ENCODE measurements at regions not wholly inside any gene's neighbourhood (a gene's known extent, or its start where the extent isn't known, plus 50 kb on each side); places are given as distances from the start of the nearest gene placed in this dataset.
"Not testable (repeated sequence)": the region's sequence is repeated elsewhere in the genome, so short reads cannot be mapped to it uniquely, and the experiment has no call there.

- no peak for ATAC-seq
- Histone ChIP-seq H3K36me3 (ENCODE audit: low read depth) (no peaks in the 10 kb centered on the region), H3K4me3 (no peak overlapping the region), H3K9me3 (no peaks in the 10 kb centered on the region), H3K4me1 (ENCODE audit: low read depth) (no peaks in the 10 kb centered on the region)
- intact Hi-C loops (cut with DNase I, micrococcal nuclease) = no loop called here
- TF ChIP-seq, protein P1, sequence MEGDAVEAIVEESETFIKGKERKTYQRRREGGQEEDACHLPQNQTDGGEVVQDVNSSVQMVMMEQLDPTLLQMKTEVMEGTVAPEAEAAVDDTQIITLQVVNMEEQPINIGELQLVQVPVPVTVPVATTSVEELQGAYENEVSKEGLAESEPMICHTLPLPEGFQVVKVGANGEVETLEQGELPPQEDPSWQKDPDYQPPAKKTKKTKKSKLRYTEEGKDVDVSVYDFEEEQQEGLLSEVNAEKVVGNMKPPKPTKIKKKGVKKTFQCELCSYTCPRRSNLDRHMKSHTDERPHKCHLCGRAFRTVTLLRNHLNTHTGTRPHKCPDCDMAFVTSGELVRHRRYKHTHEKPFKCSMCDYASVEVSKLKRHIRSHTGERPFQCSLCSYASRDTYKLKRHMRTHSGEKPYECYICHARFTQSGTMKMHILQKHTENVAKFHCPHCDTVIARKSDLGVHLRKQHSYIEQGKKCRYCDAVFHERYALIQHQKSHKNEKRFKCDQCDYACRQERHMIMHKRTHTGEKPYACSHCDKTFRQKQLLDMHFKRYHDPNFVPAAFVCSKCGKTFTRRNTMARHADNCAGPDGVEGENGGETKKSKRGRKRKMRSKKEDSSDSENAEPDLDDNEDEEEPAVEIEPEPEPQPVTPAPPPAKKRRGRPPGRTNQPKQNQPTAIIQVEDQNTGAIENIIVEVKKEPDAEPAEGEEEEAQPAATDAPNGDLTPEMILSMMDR (IDR thresholded peaks at IDR 0.05) = no peak
- DNase-seq = peak in 1 of 3 donors; percentile 7
Measured at GRCh38 chr10:33772370-33773252, 438.1 kb upstream of the NRP1 start.

- intact Hi-C loops (cut with DNase I, micrococcal nuclease); H3K36me3 ChIP-seq (ENCODE audit: low read depth): not testable (repeated sequence)
Measured at GRCh38 chr10:33771856-33772255, 437.4 kb upstream of the NRP1 start.

GRCh38 chr10:33764694-33765185 lies 430.3 kb upstream of the NRP1 start:
- Histone ChIP-seq H3K4me3 (no peak overlapping the region), H3K4me1 (ENCODE audit: low read depth) (no peaks in the 10 kb centered on the region), H3K36me3 (ENCODE audit: low read depth) (no peaks in the 10 kb centered on the region), H3K9me3 (no peaks in the 10 kb centered on the region)
- intact Hi-C loops (cut with DNase I, micrococcal nuclease) = no loop called here
- ATAC-seq (no peak), DNase-seq (no peak)
- TF ChIP-seq, protein P1 (IDR thresholded peaks at IDR 0.05) = no peak

More at GRCh38 chr10:33771856-33772255, 437.4 kb upstream of the NRP1 start:
- not testable (repeated sequence) for H3K4me1 ChIP-seq (ENCODE audit: low read depth); ATAC-seq; DNase-seq; H3K4me3 ChIP-seq; H3K9me3 ChIP-seq

DNA sequence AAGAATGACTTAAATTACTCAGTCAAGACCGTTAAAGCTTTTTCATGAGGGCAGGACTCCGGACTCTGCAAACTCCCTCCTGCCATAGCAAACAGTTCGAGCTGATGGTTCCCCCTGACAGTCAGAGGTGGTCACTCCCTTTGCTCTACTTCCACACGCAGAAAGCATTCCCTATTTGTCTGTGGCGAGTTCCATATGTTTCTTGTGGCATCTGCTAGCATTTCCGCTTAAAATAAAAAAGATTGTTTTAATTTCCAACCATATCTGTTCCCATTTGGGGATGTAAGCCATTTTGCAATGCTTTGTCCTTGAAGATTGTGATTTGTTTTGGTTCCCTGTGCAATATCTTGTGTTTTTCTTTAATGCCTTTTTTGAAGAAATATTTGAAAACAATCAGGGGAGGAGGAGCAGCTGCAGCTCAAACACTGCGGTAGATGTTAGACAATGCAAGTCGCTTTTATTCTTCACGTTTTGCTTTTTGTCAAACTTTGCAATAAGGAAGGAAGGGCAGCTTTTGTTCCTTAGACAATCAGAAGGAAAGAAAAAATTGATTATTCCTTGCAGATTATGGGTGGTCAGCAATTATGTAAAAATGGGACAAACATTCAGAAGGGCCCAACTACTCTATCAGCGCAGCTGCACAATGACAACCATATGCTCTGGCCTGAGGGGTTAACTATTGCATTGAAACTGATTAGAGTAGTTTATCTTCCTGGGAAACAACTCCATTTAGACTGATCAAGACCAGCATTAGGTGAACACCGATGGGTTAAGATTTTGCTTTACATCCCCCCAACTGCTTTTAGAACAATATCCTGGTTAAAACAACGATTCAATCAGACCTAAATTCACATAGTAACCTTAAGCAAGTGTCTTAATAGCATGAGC lies 425.8 kb upstream of the NRP1 start:
- ATAC-seq (no peak), DNase-seq (no peak)

DNA sequence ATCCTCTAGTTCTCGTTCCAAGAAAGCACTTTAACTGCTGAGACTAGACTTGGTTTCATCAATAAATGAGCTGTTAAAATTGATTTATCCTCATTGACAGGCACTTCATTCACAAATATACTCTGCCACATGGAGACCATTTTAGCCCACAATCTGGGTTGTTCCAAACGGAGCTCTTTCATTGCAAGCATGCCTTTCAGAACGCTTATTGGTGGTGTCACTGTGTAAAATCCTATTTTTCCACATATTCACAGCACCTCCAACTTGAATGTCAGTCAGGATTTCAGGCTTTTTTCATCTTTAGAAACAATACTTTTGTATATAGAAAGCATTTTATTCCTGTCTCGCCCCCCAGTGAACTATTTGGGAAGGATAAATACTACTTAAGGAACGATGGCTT lies 424.7 kb upstream of the NRP1 start:
- Histone ChIP-seq H3K4me3 (no peak overlapping the region), H3K36me3 (ENCODE audit: low read depth) (no peaks in the 10 kb centered on the region), H3K4me1 (ENCODE audit: low read depth) (no peaks in the 10 kb centered on the region), H3K9me3 (no peaks in the 10 kb centered on the region)
- TF ChIP-seq, protein P1 (IDR thresholded peaks at IDR 0.05) = no peak
- ATAC-seq = no peak
- no peak for DNase-seq
- intact Hi-C loops (cut with DNase I, micrococcal nuclease) = no loop called here

More for the DNA sequence above, 425.8 kb upstream of the NRP1 start:
- H3K4me1 ChIP-seq (ENCODE audit: low read depth) = no peaks in the 10 kb centered on the region
- TF ChIP-seq, protein P1 (IDR thresholded peaks at IDR 0.05) = no peak
- H3K4me3 ChIP-seq = no peak overlapping the region
- H3K36me3 ChIP-seq (ENCODE audit: low read depth) = no peaks in the 10 kb centered on the region
- intact Hi-C loops (cut with DNase I, micrococcal nuclease) = no loop called here
- H3K9me3 ChIP-seq = no peaks in the 10 kb centered on the region

All from mucosa of descending colon (tissue), 3 donors.